ENCODE measurements at regions not wholly inside any gene's neighbourhood (a gene's known extent, or its start where the extent isn't known, plus 50 kb on each side); places are given as distances from the start of the nearest gene placed in this dataset.

DNA sequence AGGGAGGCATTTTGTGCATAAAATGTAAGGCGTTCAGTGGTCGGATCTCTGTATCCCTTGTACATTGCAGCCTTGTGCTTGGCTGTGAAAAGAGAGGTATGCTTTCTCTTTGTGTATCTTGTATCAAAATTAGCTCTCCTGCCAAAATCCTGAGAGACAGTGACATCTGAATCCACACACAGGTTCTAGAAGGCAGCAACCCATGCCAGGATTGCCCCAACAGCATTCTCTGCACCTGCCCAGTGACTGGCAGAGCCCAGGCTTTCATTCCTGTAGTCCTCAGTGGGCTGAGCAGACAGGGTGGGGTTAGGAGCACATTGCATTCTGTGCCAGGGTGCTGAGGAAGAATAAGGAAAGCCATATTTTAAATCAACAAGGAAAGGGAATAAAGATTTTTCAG is 740.3 kb upstream of the RAB6C start:
- H3K27ac Mint-ChIP-seq (ENCODE audit: unreplicated experiment): no peak overlapping the region
- TF ChIP-seq, protein P1, sequence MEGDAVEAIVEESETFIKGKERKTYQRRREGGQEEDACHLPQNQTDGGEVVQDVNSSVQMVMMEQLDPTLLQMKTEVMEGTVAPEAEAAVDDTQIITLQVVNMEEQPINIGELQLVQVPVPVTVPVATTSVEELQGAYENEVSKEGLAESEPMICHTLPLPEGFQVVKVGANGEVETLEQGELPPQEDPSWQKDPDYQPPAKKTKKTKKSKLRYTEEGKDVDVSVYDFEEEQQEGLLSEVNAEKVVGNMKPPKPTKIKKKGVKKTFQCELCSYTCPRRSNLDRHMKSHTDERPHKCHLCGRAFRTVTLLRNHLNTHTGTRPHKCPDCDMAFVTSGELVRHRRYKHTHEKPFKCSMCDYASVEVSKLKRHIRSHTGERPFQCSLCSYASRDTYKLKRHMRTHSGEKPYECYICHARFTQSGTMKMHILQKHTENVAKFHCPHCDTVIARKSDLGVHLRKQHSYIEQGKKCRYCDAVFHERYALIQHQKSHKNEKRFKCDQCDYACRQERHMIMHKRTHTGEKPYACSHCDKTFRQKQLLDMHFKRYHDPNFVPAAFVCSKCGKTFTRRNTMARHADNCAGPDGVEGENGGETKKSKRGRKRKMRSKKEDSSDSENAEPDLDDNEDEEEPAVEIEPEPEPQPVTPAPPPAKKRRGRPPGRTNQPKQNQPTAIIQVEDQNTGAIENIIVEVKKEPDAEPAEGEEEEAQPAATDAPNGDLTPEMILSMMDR (IDR thresholded peaks at IDR 0.05; ENCODE audit: partially characterized antibody, unreplicated experiment): no peak
- no peak overlapping the region for H3K4me3 Mint-ChIP-seq (ENCODE audit: unreplicated experiment)
- no peaks in the 10 kb centered on the region for H3K36me3 Mint-ChIP-seq (ENCODE audit: unreplicated experiment)
- no peaks in the 10 kb centered on the region for H3K27me3 Mint-ChIP-seq (ENCODE audit: unreplicated experiment)
- H3K9me3 Mint-ChIP-seq (ENCODE audit: unreplicated experiment): peaks cover 2% of the 10 kb centered on the region
- no peaks in the 10 kb centered on the region for H3K4me1 Mint-ChIP-seq (ENCODE audit: low read depth, unreplicated experiment)
- DNase-seq: no peak

DNA sequence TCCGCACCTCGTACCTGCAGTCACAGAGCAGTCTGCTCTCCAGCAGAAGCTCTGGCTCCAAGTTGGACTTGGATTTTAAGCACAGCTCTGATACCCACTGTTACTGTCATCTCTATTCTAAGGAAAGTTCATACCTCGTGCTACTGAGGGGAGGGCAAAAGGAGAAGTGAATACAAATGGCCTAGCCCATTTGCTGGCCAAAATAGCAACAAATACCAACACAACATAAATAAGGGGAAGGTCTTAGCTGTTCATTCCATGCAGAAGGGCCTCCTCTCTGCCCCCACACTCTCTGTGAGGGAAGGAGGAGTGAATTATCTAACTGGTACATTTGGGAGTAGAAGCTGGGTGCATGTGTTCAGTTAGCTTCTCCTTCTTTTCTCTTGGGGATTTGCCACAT is 739.4 kb upstream of the RAB6C start:
- Mint-ChIP-seq H3K4me1 (ENCODE audit: low read depth, unreplicated experiment) (no peaks in the 10 kb centered on the region), H3K9me3 (ENCODE audit: unreplicated experiment) (peaks cover 2% of the 10 kb centered on the region), H3K27ac (ENCODE audit: unreplicated experiment) (no peak overlapping the region), H3K36me3 (ENCODE audit: unreplicated experiment) (no peaks in the 10 kb centered on the region), H3K4me3 (ENCODE audit: unreplicated experiment) (no peak overlapping the region), H3K27me3 (ENCODE audit: unreplicated experiment) (no peaks in the 10 kb centered on the region)
- TF ChIP-seq, protein P1 (IDR thresholded peaks at IDR 0.05; ENCODE audit: partially characterized antibody, unreplicated experiment): no peak
- no peak for DNase-seq

DNA sequence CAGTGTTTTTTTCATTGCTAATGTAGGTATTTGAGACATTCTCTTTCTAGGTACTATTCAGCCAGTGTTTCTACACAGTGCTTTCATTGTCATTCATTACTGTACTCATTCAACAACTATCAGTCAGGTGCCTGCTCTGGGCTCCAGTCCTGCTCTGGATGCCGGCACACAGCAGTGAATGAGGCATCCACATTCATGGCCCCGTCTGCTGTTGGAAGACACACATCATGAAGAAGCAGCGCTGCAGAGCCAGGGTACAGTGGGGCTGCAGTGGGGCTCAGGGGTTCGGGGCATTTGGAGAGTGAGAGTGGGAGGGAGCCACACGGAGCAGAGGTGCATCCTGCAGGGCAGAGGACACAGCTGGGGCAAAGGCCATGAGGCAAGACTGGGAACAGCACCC is 737.2 kb upstream of the RAB6C start:
- Mint-ChIP-seq H3K27ac (ENCODE audit: unreplicated experiment) (no peak overlapping the region), H3K36me3 (ENCODE audit: unreplicated experiment) (peaks cover 6% of the 10 kb centered on the region), H3K4me1 (ENCODE audit: low read depth, unreplicated experiment) (no peaks in the 10 kb centered on the region), H3K9me3 (ENCODE audit: unreplicated experiment) (peaks cover 2% of the 10 kb centered on the region), H3K27me3 (ENCODE audit: unreplicated experiment) (no peaks in the 10 kb centered on the region), H3K4me3 (ENCODE audit: unreplicated experiment) (no peak overlapping the region)
- TF ChIP-seq, protein P1 (IDR thresholded peaks at IDR 0.05; ENCODE audit: partially characterized antibody, unreplicated experiment): no peak
- no peak for DNase-seq

DNA sequence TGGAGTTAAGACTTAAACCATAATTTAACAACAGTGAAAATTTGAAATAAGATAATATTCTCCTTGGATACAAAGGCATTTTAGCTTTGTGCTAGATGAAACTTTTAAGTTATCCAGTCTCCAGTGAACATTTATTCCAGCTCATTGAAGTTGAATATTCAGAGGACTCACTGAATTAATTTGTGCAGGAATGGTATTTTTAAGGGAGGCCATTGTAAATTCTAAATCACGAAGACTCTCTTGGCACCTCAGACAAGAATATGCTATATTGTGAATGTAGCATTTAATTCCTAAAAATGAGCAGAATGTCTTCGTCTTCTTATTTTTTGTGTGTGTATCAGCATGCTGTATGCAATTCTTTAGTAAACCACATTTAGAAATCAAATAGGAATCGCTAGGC is 731.7 kb upstream of the RAB6C start:
- no peak overlapping the region for H3K4me3 Mint-ChIP-seq (ENCODE audit: unreplicated experiment)
- peaks cover 6% of the 10 kb centered on the region for H3K36me3 Mint-ChIP-seq (ENCODE audit: unreplicated experiment)
- H3K9me3 Mint-ChIP-seq (ENCODE audit: unreplicated experiment): no peaks in the 10 kb centered on the region
- no peaks in the 10 kb centered on the region for H3K27me3 Mint-ChIP-seq (ENCODE audit: unreplicated experiment)
- no peak overlapping the region for H3K27ac Mint-ChIP-seq (ENCODE audit: unreplicated experiment)
- TF ChIP-seq, protein P1 (IDR thresholded peaks at IDR 0.05; ENCODE audit: partially characterized antibody, unreplicated experiment): no peak
- DNase-seq: no peak
- H3K4me1 Mint-ChIP-seq (ENCODE audit: low read depth, unreplicated experiment): peaks cover 3% of the 10 kb centered on the region

DNA sequence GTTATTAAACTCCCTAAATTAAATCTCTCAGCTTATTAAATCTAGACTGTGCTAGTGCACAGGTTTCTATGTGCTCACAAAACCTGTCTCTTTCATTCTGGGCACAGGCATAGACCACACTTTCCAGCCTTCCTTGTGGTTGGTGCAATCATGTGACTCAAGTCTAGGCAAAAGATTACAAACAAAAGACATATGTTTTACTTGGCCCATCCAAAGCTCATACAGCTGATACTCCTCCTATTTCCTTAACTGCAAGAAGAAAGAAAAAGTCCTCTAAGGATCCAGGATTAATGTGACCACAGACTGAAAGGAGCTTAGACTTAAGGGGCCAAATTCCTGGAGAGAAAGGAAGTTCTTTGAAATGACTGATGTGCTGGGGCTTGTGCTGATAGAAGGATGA is 731.3 kb upstream of the RAB6C start:
- peaks cover 8% of the 10 kb centered on the region for H3K4me1 Mint-ChIP-seq (ENCODE audit: low read depth, unreplicated experiment)
- H3K4me3 Mint-ChIP-seq (ENCODE audit: unreplicated experiment): no peak overlapping the region
- H3K9me3 Mint-ChIP-seq (ENCODE audit: unreplicated experiment): no peaks in the 10 kb centered on the region
- no peaks in the 10 kb centered on the region for H3K27me3 Mint-ChIP-seq (ENCODE audit: unreplicated experiment)
- DNase-seq: no peak
- TF ChIP-seq, protein P1 (IDR thresholded peaks at IDR 0.05; ENCODE audit: partially characterized antibody, unreplicated experiment): no peak
- H3K27ac Mint-ChIP-seq (ENCODE audit: unreplicated experiment): no peak overlapping the region
- peaks cover 6% of the 10 kb centered on the region for H3K36me3 Mint-ChIP-seq (ENCODE audit: unreplicated experiment)

Measured in glutamatergic neuron (in vitro differentiated cells).